ENCODE measurements at regions not wholly inside any gene's neighbourhood (a gene's known extent, or its start where the extent isn't known, plus 50 kb on each side); places are given as distances from the start of the nearest gene placed in this dataset.
A peak's percentile ranks its signal among the peaks of the same experiment; 100 is the strongest.

DNA sequence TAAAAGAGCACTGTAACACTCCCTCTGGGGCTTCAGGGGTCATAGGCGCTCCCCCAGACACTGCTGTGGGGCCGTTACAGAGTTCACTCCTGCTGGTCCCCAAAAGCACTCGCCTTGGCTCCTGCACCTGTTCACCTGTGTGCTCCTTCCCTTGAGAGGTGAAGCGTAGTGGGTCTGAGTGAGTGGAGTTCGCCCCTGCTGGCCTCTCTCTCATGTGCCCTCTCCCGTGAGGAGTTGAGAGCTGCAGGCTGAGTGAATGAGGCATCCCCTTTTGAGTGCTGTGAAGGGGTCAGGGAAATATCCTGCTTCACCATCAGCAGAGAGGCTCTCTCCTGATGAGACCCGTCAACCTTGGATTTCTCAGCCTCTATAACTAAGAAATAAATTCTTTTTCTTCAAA lies 134.6 kb upstream of the TUT7 start:
- TF ChIP-seq, protein P1, sequence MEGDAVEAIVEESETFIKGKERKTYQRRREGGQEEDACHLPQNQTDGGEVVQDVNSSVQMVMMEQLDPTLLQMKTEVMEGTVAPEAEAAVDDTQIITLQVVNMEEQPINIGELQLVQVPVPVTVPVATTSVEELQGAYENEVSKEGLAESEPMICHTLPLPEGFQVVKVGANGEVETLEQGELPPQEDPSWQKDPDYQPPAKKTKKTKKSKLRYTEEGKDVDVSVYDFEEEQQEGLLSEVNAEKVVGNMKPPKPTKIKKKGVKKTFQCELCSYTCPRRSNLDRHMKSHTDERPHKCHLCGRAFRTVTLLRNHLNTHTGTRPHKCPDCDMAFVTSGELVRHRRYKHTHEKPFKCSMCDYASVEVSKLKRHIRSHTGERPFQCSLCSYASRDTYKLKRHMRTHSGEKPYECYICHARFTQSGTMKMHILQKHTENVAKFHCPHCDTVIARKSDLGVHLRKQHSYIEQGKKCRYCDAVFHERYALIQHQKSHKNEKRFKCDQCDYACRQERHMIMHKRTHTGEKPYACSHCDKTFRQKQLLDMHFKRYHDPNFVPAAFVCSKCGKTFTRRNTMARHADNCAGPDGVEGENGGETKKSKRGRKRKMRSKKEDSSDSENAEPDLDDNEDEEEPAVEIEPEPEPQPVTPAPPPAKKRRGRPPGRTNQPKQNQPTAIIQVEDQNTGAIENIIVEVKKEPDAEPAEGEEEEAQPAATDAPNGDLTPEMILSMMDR (IDR thresholded peaks at IDR 0.05): no peak
- Histone ChIP-seq H3K4me3 (no peak overlapping the region), H3K9me3 (no peaks in the 10 kb centered on the region), H3K4me1 (no peaks in the 10 kb centered on the region), H3K27ac (no peak overlapping the region), H3K36me3 (no peaks in the 10 kb centered on the region), H3K27me3 (no peaks in the 10 kb centered on the region)
- DNase-seq (ENCODE audit: low spot score in 2 of 2): no peak
- intact Hi-C loops (cut with DNase I): loop anchor here (5.0 kb wide), 1 partner anchor 509 kb away; no protein-coding TSS in a partner anchor

DNA sequence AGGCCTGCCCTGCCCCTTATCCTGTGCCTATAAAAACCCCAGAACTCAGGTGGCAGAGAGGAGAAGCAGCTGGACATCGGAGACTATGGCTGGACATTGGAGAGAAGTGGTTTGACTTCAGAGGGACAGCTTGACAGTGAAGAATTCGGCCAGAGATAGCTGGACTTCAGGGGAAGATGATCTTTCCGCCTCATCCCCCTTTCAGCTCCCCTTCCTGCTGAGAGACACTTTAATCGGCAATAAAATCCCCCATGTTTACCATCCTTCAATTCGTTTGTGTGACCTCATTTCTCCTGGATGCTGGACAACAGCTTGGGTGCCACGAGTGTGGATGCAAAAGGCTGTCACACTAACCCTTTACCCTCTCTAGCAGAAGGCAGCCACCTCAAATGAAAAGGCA lies 134.1 kb upstream of the TUT7 start:
- TF ChIP-seq, protein P1 (IDR thresholded peaks at IDR 0.05): no peak
- no peaks in the 10 kb centered on the region for H3K9me3 ChIP-seq
- H3K4me3 ChIP-seq: no peak overlapping the region
- intact Hi-C loops (cut with DNase I): loop anchor here (5.0 kb wide), 1 partner anchor 509 kb away; no protein-coding TSS in a partner anchor
- no peak overlapping the region for H3K27ac ChIP-seq
- DNase-seq (ENCODE audit: low spot score in 2 of 2): no peak
- H3K27me3 ChIP-seq: no peaks in the 10 kb centered on the region
- no peaks in the 10 kb centered on the region for H3K4me1 ChIP-seq
- no peaks in the 10 kb centered on the region for H3K36me3 ChIP-seq

DNA sequence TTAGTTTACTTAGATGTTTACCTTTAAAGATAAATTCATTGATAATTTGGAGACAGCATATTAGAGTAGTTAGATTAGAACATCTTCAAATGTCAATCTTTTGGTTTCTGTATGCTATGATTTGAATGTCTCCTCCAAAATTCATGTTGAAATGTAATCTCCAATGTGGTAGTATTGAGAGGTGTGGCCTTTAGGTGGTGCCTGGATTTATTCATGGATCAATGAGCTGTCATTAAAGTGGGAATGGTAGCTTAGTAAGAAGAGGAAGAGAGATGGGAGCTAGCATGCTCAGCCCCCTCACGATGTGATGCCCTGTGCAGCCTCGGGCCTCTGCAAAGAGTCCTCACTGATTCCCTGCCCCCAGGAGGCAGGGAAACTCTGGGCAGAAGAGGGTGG lies 133.6 kb upstream of the TUT7 start:
- Histone ChIP-seq H3K9me3 (no peaks in the 10 kb centered on the region), H3K4me1 (no peaks in the 10 kb centered on the region), H3K27ac (no peak overlapping the region), H3K36me3 (no peaks in the 10 kb centered on the region), H3K4me3 (no peak overlapping the region), H3K27me3 (no peaks in the 10 kb centered on the region)
- TF ChIP-seq, protein P1 (IDR thresholded peaks at IDR 0.05): no peak
- DNase-seq (ENCODE audit: low spot score in 2 of 2): no peak
- intact Hi-C loops (cut with DNase I): loop anchor here (1.0 to 5.0 kb wide), 3 partner anchors 457 to 836 kb away; no protein-coding TSS in a partner anchor

DNA sequence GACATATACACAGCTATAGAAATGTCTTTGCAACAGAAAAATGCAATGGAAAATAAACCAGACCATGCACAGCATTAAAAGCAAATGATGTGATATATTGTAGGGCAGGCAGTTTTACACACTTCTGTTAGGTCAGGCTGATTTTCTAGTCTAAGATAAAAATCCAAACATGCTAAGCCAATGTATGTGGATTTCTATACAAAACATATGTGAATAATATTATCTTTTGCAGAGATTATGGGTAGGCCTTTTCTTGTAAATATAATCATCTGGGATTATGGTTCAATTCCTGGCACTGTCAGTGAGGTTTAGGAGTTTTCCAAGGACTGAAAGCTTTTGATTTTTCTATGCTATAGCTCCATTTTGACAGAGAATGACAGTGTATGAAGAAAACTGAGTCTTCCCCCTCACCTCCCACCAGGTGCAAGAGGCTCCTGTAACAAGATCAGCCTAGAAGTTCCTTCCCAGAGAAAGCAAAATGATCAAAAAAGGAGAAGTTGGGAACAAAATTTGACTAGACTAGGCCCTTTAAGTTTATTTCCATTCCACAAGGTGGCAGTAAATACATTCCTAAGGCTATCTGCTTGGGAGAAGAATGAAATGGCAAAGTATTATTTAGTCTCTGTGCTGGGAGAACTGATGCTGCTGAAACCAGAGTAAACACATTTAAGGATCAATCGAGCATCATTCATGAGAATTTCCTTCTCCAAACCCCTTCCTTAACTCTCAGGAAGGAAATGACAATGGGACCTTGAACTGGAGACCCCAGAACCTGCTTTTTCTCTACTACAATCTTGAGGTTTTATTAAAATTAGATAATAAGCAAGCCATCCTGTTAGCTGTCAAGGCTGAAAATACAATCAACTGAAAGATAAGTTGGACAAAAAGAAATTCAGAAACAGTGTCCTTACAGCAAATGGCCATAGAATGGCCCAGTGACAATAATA lies 133.0 kb upstream of the TUT7 start:
- Histone ChIP-seq H3K27me3 (no peaks in the 10 kb centered on the region), H3K4me1 (no peaks in the 10 kb centered on the region), H3K27ac (no peak overlapping the region), H3K9me3 (no peaks in the 10 kb centered on the region), H3K4me3 (no peak overlapping the region), H3K36me3 (no peaks in the 10 kb centered on the region)
- intact Hi-C loops (cut with DNase I): loop anchor here (1.0 to 5.0 kb wide), 3 partner anchors 458 to 837 kb away; no protein-coding TSS in a partner anchor
- TF ChIP-seq, protein P1 (IDR thresholded peaks at IDR 0.05): peak; percentile 48 to 72 (median 51)
- no peak for DNase-seq (ENCODE audit: low spot score in 2 of 2)

DNA sequence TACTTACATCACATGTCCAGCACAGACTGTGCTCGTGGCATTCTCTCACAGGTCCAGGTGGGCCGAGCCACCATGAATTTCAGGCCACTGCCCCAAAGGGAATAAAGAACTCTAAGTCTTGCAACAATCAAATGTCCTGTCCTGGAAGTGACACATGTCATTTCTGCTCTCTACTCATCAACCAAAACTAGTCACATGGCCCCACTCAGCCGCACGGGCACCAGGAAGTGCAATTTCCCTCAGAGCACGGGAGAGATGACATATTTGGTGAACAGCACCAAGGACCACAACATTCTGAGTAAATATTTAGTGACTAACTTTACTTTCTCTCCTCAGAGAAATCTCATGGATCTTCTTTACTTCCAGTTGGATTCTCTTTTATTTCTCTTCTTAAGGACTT lies 131.1 kb upstream of the TUT7 start:
- intact Hi-C loops (cut with DNase I): loop anchor here (5.0 kb wide), 1 partner anchor 512 kb away; no protein-coding TSS in a partner anchor
- no peaks in the 10 kb centered on the region for H3K36me3 ChIP-seq
- H3K27me3 ChIP-seq: no peaks in the 10 kb centered on the region
- no peaks in the 10 kb centered on the region for H3K4me1 ChIP-seq
- no peak overlapping the region for H3K4me3 ChIP-seq
- no peak overlapping the region for H3K27ac ChIP-seq
- no peaks in the 10 kb centered on the region for H3K9me3 ChIP-seq
- no peak for DNase-seq (ENCODE audit: low spot score in 2 of 2)
- TF ChIP-seq, protein P1 (IDR thresholded peaks at IDR 0.05): no peak
